ENCODE measurements at regions not wholly inside any gene's neighbourhood (a gene's known extent, or its start where the extent isn't known, plus 50 kb on each side); places are given as distances from the start of the nearest gene placed in this dataset.

- TF ChIP-seq POLR2A (IDR thresholded peaks at IDR 0.05; ENCODE audit: low read length) (no peak), GATA1 (IDR thresholded peaks at IDR 0.05; ENCODE audit: low read depth, low read length) (no peak)
These were observed 205.2 kb upstream of the MAP3K1 start for GRCh38 chr5:56610093-56610698.

Measured in erythroblast (primary cell).